GM12878 (cell line): ENCODE measurements at regions not wholly inside any gene's neighbourhood (a gene's known extent, or its start where the extent isn't known, plus 50 kb on each side); places are given as distances from the start of the nearest gene placed in this dataset.

ENCODE experiments used
- ATAC-seq: fragments of 200-7000 bp; cut with Tn5 transposase; 3 replicates; pipeline ENCODE4 v1.9.1; 2020; ENCODE audit warnings: mild to moderate bottlenecking, moderate library complexity
- BruUV-seq: library from RNA; stranded (reverse); fragments of 400-500 nt; replicated peaks from 2 replicates; lab custom pipeline; 2021; lab: Mats Ljungman, UMichigan
- CTCF ChIA-PET: fragments of 300-600 bp; sonication (Branson Sonifier 250); formaldehyde crosslinking; extraction: SDS; loops from one replicate; lab custom pipeline; 2021; ENCODE audit warnings: inconsistent platforms; lab: Yijun Ruan, JAX
- POLR2A ChIA-PET: fragments of 350-600 bp; formaldehyde crosslinking; extraction: SDS; loops from one replicate; lab custom pipeline; 2021; ENCODE audit warnings: inconsistent platforms; lab: Charles Lee
- RAD21 ChIA-PET: fragments of 300-600 bp; sonication (Branson Sonifier 250); formaldehyde crosslinking; loops from one replicate; lab custom pipeline; 2023; ENCODE audit warnings: antibody characterized with exemption; ENCODE audit not compliant: unreplicated experiment; lab: Charles Lee
- SMC1A ChIA-PET: fragments of 300-600 bp; sonication (Branson Sonifier 250); formaldehyde crosslinking; loops from one replicate; lab custom pipeline; 2023; ENCODE audit not compliant: unreplicated experiment, uncharacterized antibody; lab: Charles Lee
- DNase-seq: peaks from one replicate; pipeline ENCODE4 v3.0.0-alpha.2; 2011; ENCODE audit warnings: low read depth, low spot score
- FAIRE-seq: peaks from 3 replicates; lab custom pipeline; 2011; peaks lifted over from hg19 to GRCh38; lab: Jason Lieb, UNC
- H2AFZ ChIP-seq: 2 replicates; pipeline ENCODE4 v1.6.0; 2011; ENCODE audit warnings: low read depth, low read length, control low read depth; ENCODE audit not compliant: control insufficient read depth
- H3K27ac ChIP-seq: 2 replicates; pipeline ENCODE4 v1.5.1; 2011; ENCODE audit warnings: control low read depth; ENCODE audit not compliant: control insufficient read depth, insufficient read depth
- H3K27me3 ChIP-seq, 2 experiments: replicated peaks in 1 of 2; 2 replicates each; pipeline versions ENCODE4 v1.6.0 to v1.6.1; 2011; ENCODE audit warnings: low read length in 1 of 2; ENCODE audit not compliant: control insufficient read depth in 2 of 2, insufficient read depth in 2 of 2
- H3K36me3 ChIP-seq, 2 experiments: 2 replicates each; pipeline ENCODE4 v1.5.1; 2011; ENCODE audit warnings: low read length in 1 of 2; ENCODE audit not compliant: control insufficient read depth in 2 of 2, insufficient read depth in 2 of 2
- H3K4me1 ChIP-seq: 2 replicates; pipeline ENCODE4 v1.6.1; 2011; ENCODE audit warnings: mild to moderate bottlenecking, low read length, moderate library complexity, mixed read lengths; ENCODE audit not compliant: control insufficient read depth, insufficient read depth
- H3K4me2 ChIP-seq: 2 replicates; pipeline ENCODE4 v1.6.0; 2011; ENCODE audit warnings: control low read depth; ENCODE audit not compliant: control insufficient read depth, insufficient read depth
- H3K4me3 ChIP-seq: fragments of 200-600 bp; sonication (generic); 2 replicates; pipeline ENCODE4 v1.5.1; 2016
- H3K79me2 ChIP-seq: 2 replicates; pipeline ENCODE4 v1.6.0; 2011; ENCODE audit warnings: low read length; ENCODE audit not compliant: control insufficient read depth, insufficient read depth
- H3K9ac ChIP-seq: 2 replicates; pipeline ENCODE4 v1.8.0; 2011; ENCODE audit warnings: low read length, control low read depth, mixed read lengths; ENCODE audit not compliant: control insufficient read depth, insufficient read depth
- H3K9me3 ChIP-seq: replicated peaks from 3 replicates; pipeline ENCODE4 v1.5.1; 2011; ENCODE audit warnings: mild to moderate bottlenecking, low read length; ENCODE audit not compliant: control insufficient read depth, insufficient read depth
- H4K20me1 ChIP-seq: 2 replicates; pipeline ENCODE4 v1.6.0; 2011; ENCODE audit not compliant: control insufficient read depth, insufficient read depth
- CEBPZ ChIP-seq: fragments of 150-350 bp; IDR thresholded peaks from 2 replicates; pipeline ENCODE4 v1.6.1; 2016; ENCODE audit warnings: low read depth, low read length
- E2F8 ChIP-seq: fragments of 450-650 bp; IDR thresholded peaks from 2 replicates; pipeline ENCODE4 v1.6.1; 2018; ENCODE audit warnings: mild to moderate bottlenecking, low read depth, moderate library complexity; ENCODE audit not compliant: partially characterized antibody
- FOXM1 ChIP-seq: IDR thresholded peaks from 2 replicates; pipeline ENCODE4 v1.6.1; 2012; ENCODE audit warnings: low read depth, mild to moderate bottlenecking, inconsistent platforms, low read length, moderate library complexity
- RAD21 ChIP-seq: IDR thresholded peaks from 2 replicates; pipeline ENCODE4 v1.6.1; 2011; ENCODE audit warnings: mild to moderate bottlenecking, low read depth, low read length, moderate library complexity; ENCODE audit not compliant: insufficient read depth
- TAF1 ChIP-seq: IDR thresholded peaks from 2 replicates; pipeline ENCODE4 v1.6.1; 2011; ENCODE audit warnings: mild to moderate bottlenecking, low read depth, low read length, borderline replicate concordance
- YY1 ChIP-seq: IDR thresholded peaks from 2 replicates; pipeline ENCODE4 v1.6.1; 2011; ENCODE audit warnings: low read depth, mild to moderate bottlenecking, low read length
- ZBTB11 ChIP-seq: fragments of 450-650 bp; formaldehyde crosslinking; IDR thresholded peaks from 2 replicates; pipeline ENCODE4 v1.5.0; 2022; ENCODE audit warnings: mild to moderate bottlenecking, missing genetic modification characterization
- ZBTB40 ChIP-seq: fragments of 450-650 bp; IDR thresholded peaks from 2 replicates; pipeline ENCODE4 v1.6.1; 2016; ENCODE audit warnings: mild to moderate bottlenecking, moderate library complexity, borderline replicate concordance
- ZSCAN29 ChIP-seq: fragments of 450-650 bp; IDR thresholded peaks from 2 replicates; pipeline ENCODE4 v1.6.1; 2017; ENCODE audit warnings: mild to moderate bottlenecking, moderate library complexity
- WGBS: methylation state at CpG from one replicate; pipeline ENCODE4 v1.1.6; 2016; ENCODE audit warnings: low lambda C conversion rate; ENCODE audit not compliant: insufficient replicate concordance, insufficient coverage; ENCODE audit errors: missing lambda C conversion rate; 5-methylcytosine and 5-hydroxymethylcytosine counted together
- in situ Hi-C: fragments of 300-500 bp; cut with MboI; formaldehyde crosslinking; loops from 9 replicates; pipeline ENCODE4 v1.14.3; 2018; ENCODE audit warnings: mixed read lengths
- intact Hi-C: fragments of 100-400 bp; cut with micrococcal nuclease; formaldehyde crosslinking; loops from one replicate; pipeline ENCODE4 v1.14.2; 2022; ENCODE audit not compliant: unreplicated experiment

- RAD21 ChIA-PET, result no interaction called here
- POLR2A ChIA-PET, result no interaction called here
Measured at GRCh38 chrX:8036914-8037313, 109.7 kb upstream of the PNPLA4 start.

More at GRCh38 chrX:8036914-8037313, 109.7 kb upstream of the PNPLA4 start:
- Histone ChIP-seq H3K27me3 (no peaks in the 10 kb centered on the region; a peak in 1 of 4 replicates), H3K79me2 (no peaks in the 10 kb centered on the region), H3K9ac (no peak overlapping the region), H3K9me3 (no peaks in the 10 kb centered on the region), H3K4me3 (no peak overlapping the region), H3K36me3 (no peaks in the 10 kb centered on the region), H4K20me1 (no peaks in the 10 kb centered on the region), H2AFZ (no peak overlapping the region), H3K4me1 (no peaks in the 10 kb centered on the region), H3K27ac (no peak overlapping the region), H3K4me2 (no peak overlapping the region)
- DNase-seq (no peak), ATAC-seq (no peak), FAIRE-seq (no peak)
- ChIA-PET SMC1A (no interaction called here), CTCF (no interaction called here)
- in situ Hi-C loops (no loop called here), intact Hi-C loops (no loop called here)
- TF ChIP-seq RAD21 (no peak), YY1 (no peak), CEBPZ (no peak), TAF1 (no peak), FOXM1 (no peak), E2F8 (no peak), ZSCAN29 (no peak), ZBTB40 (no peak), ZBTB11 (CRISPR knock-in tag) (no peak)
- WGBS, result 53% methylated on average over 4 of the region's 4 CpGs
- BruUV-seq, result no TSS peak
